IPS-18a (cell line): ENCODE measurements at regions not wholly inside any gene's neighbourhood (a gene's known extent, or its start where the extent isn't known, plus 50 kb on each side); places are given as distances from the start of the nearest gene placed in this dataset.

Experiments
- H3K27ac ChIP-seq: one replicate; pipeline ENCODE4 v1.5.1; 2013; ENCODE audit warnings: low read length
- H3K27me3 ChIP-seq: one replicate; pipeline ENCODE4 v1.6.1; 2013; ENCODE audit warnings: mild to moderate bottlenecking, low read length; ENCODE audit not compliant: control insufficient read depth, insufficient read depth
- H3K36me3 ChIP-seq: one replicate; pipeline ENCODE4 v1.6.1; 2013; ENCODE audit warnings: low read depth, low read length; ENCODE audit not compliant: control insufficient read depth
- H3K4me1 ChIP-seq: one replicate; pipeline ENCODE4 v1.6.1; 2013; ENCODE audit warnings: low read depth, low read length; ENCODE audit not compliant: control insufficient read depth
- H3K4me3 ChIP-seq: one replicate; pipeline ENCODE4 v1.5.1; 2013; ENCODE audit warnings: low read length
- H3K9ac ChIP-seq: one replicate; pipeline ENCODE4 v1.6.1; 2013; ENCODE audit warnings: mild to moderate bottlenecking, low read length, moderate library complexity
- H3K9me3 ChIP-seq: one replicate; pipeline ENCODE4 v1.6.1; 2013; ENCODE audit warnings: low read depth, low read length; ENCODE audit not compliant: control insufficient read depth

DNA sequence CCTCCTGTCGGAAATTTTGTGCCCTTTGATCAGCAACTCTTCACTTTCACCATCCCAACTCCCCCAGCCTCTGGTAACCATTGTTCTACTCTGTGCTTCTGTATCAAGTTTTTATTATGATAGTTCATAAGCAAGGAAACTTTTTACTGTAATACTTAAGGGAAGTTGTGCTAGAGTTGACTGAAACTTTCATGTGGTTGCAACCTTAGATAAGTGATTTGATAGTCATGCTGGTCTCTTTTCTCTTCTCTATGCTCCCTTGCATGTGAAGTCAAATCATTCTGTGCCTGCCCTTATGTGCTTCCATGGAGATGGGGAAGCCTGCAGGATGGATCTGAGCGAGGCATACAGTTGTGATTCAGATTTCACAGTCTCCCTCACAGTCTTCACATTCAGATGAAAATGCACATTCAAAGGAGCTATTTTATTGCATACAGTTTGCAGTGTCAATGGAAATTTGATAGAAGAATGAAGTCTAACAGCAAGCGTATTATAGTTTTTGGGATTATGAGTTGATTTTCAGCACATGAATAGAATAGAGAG lies 1428.3 kb upstream of the TENM3 start:
- Histone ChIP-seq H3K9ac (no peak overlapping the region), H3K36me3 (no peaks in the 10 kb centered on the region), H3K4me3 (no peak overlapping the region), H3K27me3 (no peaks in the 10 kb centered on the region), H3K4me1 (no peaks in the 10 kb centered on the region), H3K9me3 (no peaks in the 10 kb centered on the region), H3K27ac (no peak overlapping the region)

DNA sequence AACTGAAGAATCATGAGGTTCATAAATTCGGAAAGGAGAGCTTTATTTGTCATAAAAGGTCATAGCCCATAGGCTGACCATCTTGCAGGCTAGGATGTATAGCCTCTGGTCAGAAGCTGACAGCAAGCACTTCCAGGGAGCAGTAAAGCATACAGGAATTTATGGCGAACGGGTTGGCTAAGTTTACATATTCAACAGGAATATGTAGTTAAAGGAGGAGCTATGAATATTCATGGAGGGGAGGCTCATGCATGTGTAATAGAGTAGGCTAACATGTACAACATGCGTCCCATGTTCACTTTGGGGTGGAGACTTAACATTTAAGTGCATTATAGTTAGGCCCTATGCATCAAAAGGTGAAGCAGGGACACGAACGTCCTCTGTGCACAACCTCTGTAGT lies 1425.7 kb upstream of the TENM3 start:
- no peaks in the 10 kb centered on the region for H3K36me3 ChIP-seq
- no peaks in the 10 kb centered on the region for H3K4me1 ChIP-seq
- H3K27me3 ChIP-seq: no peaks in the 10 kb centered on the region
- H3K9ac ChIP-seq: no peak overlapping the region
- no peak overlapping the region for H3K27ac ChIP-seq
- H3K4me3 ChIP-seq: no peak overlapping the region
- no peaks in the 10 kb centered on the region for H3K9me3 ChIP-seq

DNA sequence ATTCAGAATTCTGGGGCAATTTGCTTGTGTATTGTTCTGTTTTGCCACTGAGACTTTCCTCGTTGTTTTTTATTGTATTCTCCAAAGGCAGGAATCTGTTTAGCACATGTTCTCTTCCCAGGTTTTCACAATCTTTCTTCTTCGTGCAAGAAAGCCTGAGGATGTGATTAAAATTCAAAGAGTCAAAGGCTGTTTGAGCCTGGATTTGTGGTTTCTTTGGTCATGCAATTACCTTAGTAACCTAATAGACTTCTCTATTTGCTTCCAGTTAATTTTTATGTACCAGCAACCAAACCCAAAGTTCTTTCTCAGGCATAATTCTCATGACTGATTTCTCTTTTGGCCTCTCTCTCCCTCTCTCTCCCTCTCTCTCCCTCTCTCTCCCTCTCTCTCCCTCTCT lies 1420.1 kb upstream of the TENM3 start:
- no peaks in the 10 kb centered on the region for H3K4me1 ChIP-seq
- H3K27me3 ChIP-seq: no peaks in the 10 kb centered on the region
- H3K9me3 ChIP-seq: no peaks in the 10 kb centered on the region
- no peak overlapping the region for H3K27ac ChIP-seq
- H3K36me3 ChIP-seq: no peaks in the 10 kb centered on the region
- no peak overlapping the region for H3K9ac ChIP-seq
- no peak overlapping the region for H3K4me3 ChIP-seq

DNA sequence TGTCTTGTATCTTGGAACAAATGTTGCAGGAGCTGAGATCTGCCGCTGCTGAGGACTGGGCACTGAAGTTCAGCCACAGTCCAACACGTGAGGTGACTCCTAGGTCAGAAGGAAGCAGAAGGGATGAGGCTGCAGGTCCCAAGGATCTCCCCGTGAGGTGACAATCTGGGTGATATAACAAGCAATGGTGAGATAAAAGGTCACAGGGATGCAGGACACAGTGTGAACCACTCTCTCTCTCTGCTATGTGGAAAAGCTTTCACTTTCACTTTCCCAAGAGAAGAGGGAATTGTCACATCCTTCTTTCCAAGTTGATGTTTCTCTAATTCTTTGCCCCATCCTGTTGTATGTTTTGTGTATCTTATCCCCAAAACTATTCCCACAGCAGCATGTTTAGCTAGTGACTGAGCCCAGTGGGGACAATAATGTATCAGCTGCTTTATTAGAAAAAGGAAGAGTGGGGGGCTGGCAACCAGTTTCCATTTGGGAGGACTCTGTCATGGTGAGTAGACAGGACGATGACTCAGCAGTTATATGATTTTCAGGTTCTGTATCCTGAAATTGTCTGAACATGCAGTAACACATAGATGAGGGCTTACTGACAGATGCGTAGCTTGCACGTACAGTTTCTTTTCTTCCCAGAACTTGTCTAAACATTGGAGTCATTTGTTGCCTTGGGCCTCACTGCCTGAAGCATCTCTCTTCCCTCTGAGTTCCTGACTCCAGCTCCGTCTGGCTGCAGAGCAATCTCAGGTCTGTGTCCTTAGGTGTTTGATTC lies 1415.8 kb upstream of the TENM3 start:
- Histone ChIP-seq H3K9ac (no peak overlapping the region), H3K9me3 (no peaks in the 10 kb centered on the region), H3K4me1 (peaks cover 7% of the 10 kb centered on the region), H3K27ac (no peak overlapping the region), H3K27me3 (no peaks in the 10 kb centered on the region), H3K36me3 (no peaks in the 10 kb centered on the region), H3K4me3 (no peak overlapping the region)

DNA sequence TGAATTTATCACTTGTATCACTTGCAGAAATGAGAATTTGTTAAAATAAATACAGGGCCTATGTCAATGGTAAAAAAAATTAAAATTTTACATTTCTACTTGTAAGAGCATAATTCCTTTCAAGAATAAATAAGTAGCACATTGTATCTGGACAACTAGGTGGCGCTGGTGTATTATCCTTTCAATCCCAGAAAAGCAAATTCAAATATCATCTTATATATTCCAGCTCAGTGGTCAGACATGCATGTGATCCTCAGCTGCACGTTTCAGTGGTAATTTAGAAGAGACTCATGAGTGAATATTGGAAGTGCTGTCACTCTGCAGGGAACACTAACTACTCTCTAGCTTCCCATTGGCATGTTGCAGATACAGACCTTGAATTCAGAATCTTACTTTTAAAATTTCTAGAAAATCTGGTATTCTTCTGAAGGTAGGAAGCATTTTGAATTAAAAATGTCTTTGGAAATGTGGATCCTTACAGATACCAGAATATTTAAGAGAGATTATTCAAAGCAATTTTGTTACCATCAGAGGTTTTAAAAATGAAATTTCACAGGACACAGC lies 1414.7 kb upstream of the TENM3 start:
- Histone ChIP-seq H3K27ac (no peak overlapping the region), H3K9me3 (no peaks in the 10 kb centered on the region), H3K27me3 (no peaks in the 10 kb centered on the region)

DNA sequence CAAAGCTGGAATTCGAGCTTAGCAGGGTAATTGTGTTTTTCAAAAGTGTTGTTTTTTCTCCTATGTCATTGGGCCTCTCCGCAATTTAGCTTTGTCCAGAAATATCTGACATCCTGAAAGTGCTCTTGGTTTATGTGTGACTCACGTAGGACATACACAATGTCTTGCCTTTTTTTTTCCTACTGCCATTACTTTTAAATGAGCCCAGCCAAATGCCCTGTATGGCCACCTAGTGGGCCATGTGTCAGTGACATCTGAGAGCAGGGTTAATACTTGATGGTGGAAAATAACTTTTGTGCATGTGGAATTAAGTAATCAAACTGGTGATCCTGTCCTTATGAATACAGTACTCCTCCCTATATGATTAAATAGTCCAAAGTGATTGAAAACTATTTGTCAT lies 1411.1 kb upstream of the TENM3 start:
- Histone ChIP-seq H3K9me3 (no peaks in the 10 kb centered on the region), H3K27me3 (no peaks in the 10 kb centered on the region)

More for the DNA sequence above, 1414.7 kb upstream of the TENM3 start:
- H3K9ac ChIP-seq: no peak overlapping the region
- H3K36me3 ChIP-seq: no peaks in the 10 kb centered on the region
- peaks cover 7% of the 10 kb centered on the region for H3K4me1 ChIP-seq
- no peak overlapping the region for H3K4me3 ChIP-seq

DNA sequence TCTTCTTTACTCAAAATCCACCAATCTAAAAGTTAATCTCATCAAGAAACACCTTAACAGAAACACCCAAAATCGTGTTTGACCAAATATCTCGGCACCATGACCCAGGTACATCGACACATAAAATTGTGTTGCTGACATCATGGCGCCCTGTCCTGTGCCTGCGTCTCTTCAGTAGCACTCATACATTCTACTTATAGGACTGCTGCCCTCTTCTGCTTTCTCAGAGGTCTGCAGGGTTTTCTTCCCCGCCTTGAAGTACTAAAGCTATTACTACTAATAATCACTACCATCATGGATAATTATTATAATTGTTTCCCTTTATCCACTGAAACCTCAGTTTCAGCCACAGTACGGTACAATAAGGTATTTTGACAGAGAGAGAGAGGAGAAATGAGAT lies 1403.1 kb upstream of the TENM3 start:
- no peaks in the 10 kb centered on the region for H3K9me3 ChIP-seq
- H3K4me1 ChIP-seq: no peaks in the 10 kb centered on the region
- no peak overlapping the region for H3K4me3 ChIP-seq
- no peaks in the 10 kb centered on the region for H3K36me3 ChIP-seq
- no peaks in the 10 kb centered on the region for H3K27me3 ChIP-seq
- no peak overlapping the region for H3K9ac ChIP-seq
- H3K27ac ChIP-seq: no peak overlapping the region

More for the DNA sequence above, 1411.1 kb upstream of the TENM3 start:
- Histone ChIP-seq H3K27ac (no peak overlapping the region), H3K4me1 (peaks cover 7% of the 10 kb centered on the region), H3K36me3 (no peaks in the 10 kb centered on the region), H3K9ac (no peak overlapping the region), H3K4me3 (no peak overlapping the region)

DNA sequence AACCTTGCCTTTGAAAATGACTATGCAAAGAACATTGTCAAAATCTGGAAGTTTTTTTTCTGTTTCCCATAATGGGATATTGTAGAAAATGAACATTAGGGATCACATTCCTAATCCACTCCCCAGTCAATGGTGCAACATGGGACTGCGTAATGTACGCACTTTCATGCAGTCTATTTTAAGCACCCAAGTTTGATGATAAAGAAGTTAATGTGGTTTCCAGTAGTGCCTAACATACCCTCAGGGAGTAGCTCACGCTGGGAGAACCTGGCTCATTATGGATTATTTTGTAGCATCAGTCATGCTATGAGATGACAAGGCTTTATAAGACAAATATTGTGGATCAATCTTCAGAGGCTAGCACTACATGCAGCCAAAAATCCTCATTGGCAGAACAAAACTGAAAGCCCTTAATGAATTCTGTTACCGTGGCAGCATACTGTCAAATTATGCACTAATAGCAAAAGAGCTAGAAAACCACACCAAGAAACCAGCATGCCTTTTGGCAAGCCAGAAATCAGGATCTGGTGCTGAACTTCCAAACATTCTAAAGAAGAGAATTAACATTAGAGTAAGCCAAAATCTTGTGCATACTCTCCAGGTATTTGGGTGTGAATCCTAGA lies 1392.8 kb upstream of the TENM3 start:
- Histone ChIP-seq H3K27me3 (no peaks in the 10 kb centered on the region), H3K4me1 (peaks cover 3% of the 10 kb centered on the region), H3K4me3 (no peak overlapping the region), H3K36me3 (no peaks in the 10 kb centered on the region), H3K9ac (no peak overlapping the region), H3K9me3 (no peaks in the 10 kb centered on the region), H3K27ac (no peak overlapping the region)

DNA sequence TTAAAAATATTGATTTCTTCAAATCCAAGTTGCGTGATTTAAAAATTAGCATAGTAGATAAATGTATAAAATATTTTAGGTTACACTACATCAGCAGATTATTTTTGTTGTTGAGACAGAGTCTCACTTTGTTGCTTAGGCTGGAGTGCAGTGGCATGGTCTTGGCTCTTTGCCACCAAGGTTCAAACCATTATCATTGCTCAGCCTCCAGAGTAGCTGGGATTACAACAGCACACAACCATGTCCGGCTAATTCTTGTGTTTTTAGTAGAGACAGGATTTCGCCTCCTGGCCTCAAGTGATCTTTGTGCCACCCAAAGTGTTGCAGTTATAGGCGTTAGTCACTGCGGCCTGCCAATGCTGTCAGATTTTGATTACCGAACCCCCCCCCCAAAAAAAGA lies 1390.5 kb upstream of the TENM3 start:
- peaks cover 3% of the 10 kb centered on the region for H3K4me1 ChIP-seq
- no peaks in the 10 kb centered on the region for H3K36me3 ChIP-seq
- no peak overlapping the region for H3K4me3 ChIP-seq
- H3K9ac ChIP-seq: no peak overlapping the region
- H3K9me3 ChIP-seq: no peaks in the 10 kb centered on the region
- no peak overlapping the region for H3K27ac ChIP-seq
- H3K27me3 ChIP-seq: no peaks in the 10 kb centered on the region

DNA sequence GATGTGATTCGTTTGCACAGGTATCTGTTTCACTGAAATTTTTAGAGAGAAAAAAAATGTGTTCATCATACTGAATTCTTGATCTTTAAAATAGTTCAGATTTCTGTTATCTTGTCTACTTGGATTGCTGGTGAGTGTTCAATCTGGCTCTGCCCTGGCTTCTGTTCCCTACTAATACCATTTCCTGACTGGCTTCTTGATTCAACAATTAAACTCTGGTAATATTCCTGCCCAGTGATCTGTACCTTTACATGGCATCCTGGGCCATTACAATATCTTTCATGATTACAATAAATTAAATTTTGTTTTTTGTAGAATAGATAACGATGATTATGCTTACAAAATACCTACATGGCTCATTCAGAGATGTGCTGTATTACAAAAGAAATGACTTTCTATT lies 1388.0 kb upstream of the TENM3 start:
- Histone ChIP-seq H3K9me3 (no peaks in the 10 kb centered on the region), H3K36me3 (no peaks in the 10 kb centered on the region), H3K9ac (no peak overlapping the region), H3K4me3 (no peak overlapping the region), H3K4me1 (peaks cover 3% of the 10 kb centered on the region), H3K27ac (no peak overlapping the region), H3K27me3 (no peaks in the 10 kb centered on the region)

DNA sequence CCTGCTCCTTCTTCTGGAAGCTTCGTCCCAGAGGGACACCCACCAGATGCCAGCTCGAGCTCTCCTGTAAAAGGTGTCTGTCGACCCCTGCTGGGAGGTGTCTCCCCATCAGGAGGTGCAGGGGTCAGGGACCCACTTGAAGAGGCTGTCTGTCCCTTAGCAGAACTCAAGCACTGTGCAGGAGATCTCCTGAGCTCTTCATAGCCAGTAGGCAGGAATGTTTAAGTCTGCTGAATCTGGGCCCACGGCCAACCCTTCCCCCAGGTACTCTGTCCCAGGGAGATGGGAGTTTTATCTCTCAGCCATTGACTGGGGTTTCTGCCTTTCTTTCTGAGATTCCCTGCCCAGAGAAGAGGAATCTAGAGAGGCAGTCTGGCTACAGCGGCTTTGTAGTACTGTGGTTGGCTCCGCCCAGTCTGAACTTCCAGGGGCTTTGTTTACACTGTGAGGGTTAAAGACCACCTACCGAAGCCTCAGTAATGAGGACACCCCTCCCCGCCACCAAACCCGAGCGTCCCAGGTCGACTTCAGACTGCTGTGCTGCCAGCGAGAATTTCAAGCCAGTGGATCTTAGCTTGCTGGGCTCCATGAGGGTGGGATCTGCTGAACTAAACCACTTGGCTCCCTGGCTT lies 1383.0 kb upstream of the TENM3 start:
- no peaks in the 10 kb centered on the region for H3K4me1 ChIP-seq
- no peaks in the 10 kb centered on the region for H3K9me3 ChIP-seq
- no peaks in the 10 kb centered on the region for H3K27me3 ChIP-seq
- no peak overlapping the region for H3K27ac ChIP-seq
- H3K9ac ChIP-seq: no peak overlapping the region
- H3K4me3 ChIP-seq: no peak overlapping the region
- H3K36me3 ChIP-seq: no peaks in the 10 kb centered on the region
